ENCODE measurements at regions not wholly inside any gene's neighbourhood (a gene's known extent, or its start where the extent isn't known, plus 50 kb on each side); places are given as distances from the start of the nearest gene placed in this dataset.

GRCh38 chr9:86405926-86406325 lies 51.7 kb upstream of the TUT7 start:
- FAIRE-seq: no peak

GRCh38 chr9:86405086-86405491 lies 50.9 kb upstream of the TUT7 start:
- no peak for FAIRE-seq
